GM23248 (cell line): ENCODE measurements at regions not wholly inside any gene's neighbourhood (a gene's known extent, or its start where the extent isn't known, plus 50 kb on each side); places are given as distances from the start of the nearest gene placed in this dataset.

Experiments used
- EZH2 ChIP-seq: fragments of 200-600 bp; sonication (generic); IDR thresholded peaks from 2 replicates; pipeline ENCODE4 v1.6.1; 2018; ENCODE audit warnings: antibody characterized with exemption, mild to moderate bottlenecking; ENCODE audit not compliant: insufficient read depth, poor library complexity, severe bottlenecking
- EZH2phosphoT487 ChIP-seq: fragments of 200-600 bp; sonication (generic); IDR thresholded peaks from 2 replicates; pipeline ENCODE4 v1.6.1; 2018; ENCODE audit warnings: antibody characterized with exemption, moderate library complexity, mild to moderate bottlenecking, low read depth; ENCODE audit not compliant: insufficient read depth

GRCh38 chr2:16744521-16744920, 78.9 kb upstream of the CYRIA start:
- TF ChIP-seq EZH2phosphoT487: no peak
- TF ChIP-seq EZH2: no peak
